Progenitor cell of endocrine pancreas (in vitro differentiated cells): ENCODE measurements at regions not wholly inside any gene's neighbourhood (a gene's known extent, or its start where the extent isn't known, plus 50 kb on each side); places are given as distances from the start of the nearest gene placed in this dataset.

ENCODE experiments used
- DNase-seq: peaks from one replicate; pipeline ENCODE4 v3.0.0; 2021; ENCODE audit warnings: low spot score; ENCODE audit not compliant: unreplicated experiment
- H3K27ac Mint-ChIP-seq: 2 replicates; pipeline ENCODE4 v1.8.0; 2021; ENCODE audit warnings: mild to moderate bottlenecking, moderate library complexity, mixed read lengths
- H3K27me3 Mint-ChIP-seq: 2 replicates; pipeline ENCODE4 v1.8.0; 2021; ENCODE audit warnings: mixed read lengths
- H3K36me3 Mint-ChIP-seq: 2 replicates; pipeline ENCODE4 v1.8.0; 2022; ENCODE audit warnings: mixed read lengths; ENCODE audit not compliant: insufficient read depth
- H3K4me1 Mint-ChIP-seq: 2 replicates; pipeline ENCODE4 v1.8.0; 2021; ENCODE audit warnings: low read depth, mixed read lengths
- H3K4me3 Mint-ChIP-seq: 2 replicates; pipeline ENCODE4 v1.8.0; 2021; ENCODE audit warnings: low read depth, mild to moderate bottlenecking, moderate library complexity, mixed read lengths
- H3K9me3 Mint-ChIP-seq: 2 replicates; pipeline ENCODE4 v1.8.0; 2021; ENCODE audit warnings: low read depth, mixed read lengths
- CTCF ChIP-seq: fragments of 200-600 bp; sonication (generic); IDR thresholded peaks from one replicate; pipeline ENCODE4 v1.5.0; 2021; ENCODE audit warnings: antibody characterized with exemption, mild to moderate bottlenecking; ENCODE audit not compliant: unreplicated experiment

GRCh38 chr19:27894906-27895754, 1317.8 kb downstream of the UQCRFS1 start:
- H3K9me3 Mint-ChIP-seq = peaks cover 47% of the 10 kb centered on the region

GRCh38 chr19:27892500-27892899, 1320.5 kb downstream of the UQCRFS1 start:
- Mint-ChIP-seq H3K36me3 (peaks cover 1% of the 10 kb centered on the region), H3K27me3 (no peaks in the 10 kb centered on the region), H3K27ac (no peak overlapping the region), H3K4me3 (no peak overlapping the region), H3K4me1 (no peaks in the 10 kb centered on the region), H3K9me3 (peaks cover 53% of the 10 kb centered on the region)
- no peak for TF ChIP-seq CTCF
- DNase-seq = no peak

More at GRCh38 chr19:27894906-27895754, 1317.8 kb downstream of the UQCRFS1 start:
- DNase-seq = no peak
- no peaks in the 10 kb centered on the region for H3K4me1 Mint-ChIP-seq
- no peak for TF ChIP-seq CTCF
- H3K4me3 Mint-ChIP-seq = no peak overlapping the region
- H3K27ac Mint-ChIP-seq = no peak overlapping the region
- H3K27me3 Mint-ChIP-seq = no peaks in the 10 kb centered on the region
- peaks cover 1% of the 10 kb centered on the region for H3K36me3 Mint-ChIP-seq

GRCh38 chr19:27891411-27891810, 1321.5 kb downstream of the UQCRFS1 start:
- no peak for TF ChIP-seq CTCF
- Mint-ChIP-seq H3K4me1 (no peaks in the 10 kb centered on the region), H3K27ac (no peak overlapping the region), H3K27me3 (no peaks in the 10 kb centered on the region), H3K36me3 (peaks cover 3% of the 10 kb centered on the region), H3K4me3 (no peak overlapping the region), H3K9me3 (peaks cover 57% of the 10 kb centered on the region)
- no peak for DNase-seq

- no peak for TF ChIP-seq CTCF
- peaks cover 3% of the 10 kb centered on the region for H3K36me3 Mint-ChIP-seq
Observed at GRCh38 chr19:27890696-27891095, 1322.3 kb downstream of the UQCRFS1 start.

GRCh38 chr19:27890206-27890605, 1322.7 kb downstream of the UQCRFS1 start:
- Mint-ChIP-seq H3K4me1 (no peaks in the 10 kb centered on the region), H3K4me3 (no peak overlapping the region), H3K9me3 (peaks cover 60% of the 10 kb centered on the region), H3K36me3 (peaks cover 3% of the 10 kb centered on the region), H3K27me3 (no peaks in the 10 kb centered on the region), H3K27ac (no peak overlapping the region)
- TF ChIP-seq CTCF = no peak
- DNase-seq = no peak

More at GRCh38 chr19:27890696-27891095, 1322.3 kb downstream of the UQCRFS1 start:
- no peaks in the 10 kb centered on the region for H3K4me1 Mint-ChIP-seq
- no peak for DNase-seq
- peaks cover 60% of the 10 kb centered on the region for H3K9me3 Mint-ChIP-seq
- no peak overlapping the region for H3K4me3 Mint-ChIP-seq
- H3K27me3 Mint-ChIP-seq = no peaks in the 10 kb centered on the region
- H3K27ac Mint-ChIP-seq = no peak overlapping the region
